HG03280 (cell line): ENCODE measurements at regions not wholly inside any gene's neighbourhood (a gene's known extent, or its start where the extent isn't known, plus 50 kb on each side); places are given as distances from the start of the nearest gene placed in this dataset.

Experiments used
- ATAC-seq: cut with Tn5 transposase; IDR thresholded peaks from one replicate; pipeline ENCODE4 v1.9.1; 2021; ENCODE audit warnings: mild to moderate bottlenecking, moderate library complexity; ENCODE audit not compliant: unreplicated experiment

DNA sequence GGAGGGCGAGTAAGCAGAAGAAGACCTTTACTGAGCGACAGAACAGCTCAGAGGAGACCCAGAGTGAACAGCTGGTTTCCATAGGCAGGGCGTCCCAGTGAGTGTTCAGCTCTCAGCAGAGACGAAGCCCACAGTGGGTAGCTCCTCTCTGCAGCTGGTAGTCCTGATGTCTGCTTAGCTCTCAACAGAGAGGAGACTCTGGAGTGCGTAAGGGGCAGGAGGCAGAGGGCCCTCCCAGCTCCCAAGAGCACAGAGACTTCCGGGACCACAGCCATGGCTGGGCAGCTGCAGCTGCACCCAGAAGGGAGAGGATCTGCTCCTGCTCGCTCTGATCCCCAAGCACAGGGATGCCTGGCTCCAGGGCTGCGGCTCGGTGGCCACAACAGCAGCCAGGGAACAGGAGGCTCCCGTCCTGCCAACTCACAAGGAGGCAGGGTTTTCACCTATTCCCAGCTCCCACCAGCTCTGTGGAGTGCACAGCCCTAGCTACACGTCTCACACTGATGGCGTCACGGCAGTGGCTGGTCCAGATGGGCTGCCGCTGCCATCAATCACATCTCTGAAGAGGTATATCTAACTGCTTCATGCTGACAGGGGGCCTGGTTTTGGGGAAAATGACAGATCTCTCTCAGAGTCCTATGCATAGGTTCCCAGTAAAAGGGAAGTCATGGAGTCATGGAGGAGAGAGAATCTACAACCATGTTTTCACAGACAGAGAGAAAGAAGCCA, 2660.1 kb upstream of the PCDH20 start:
- ATAC-seq = no peak

- ATAC-seq = no peak
Measured at GRCh38 chr13:64074971-64075474, 2659.4 kb upstream of the PCDH20 start.

GRCh38 chr13:64073203-64073602, 2657.6 kb upstream of the PCDH20 start:
- ATAC-seq = no peak

- no peak for ATAC-seq
Measured at GRCh38 chr13:64071352-64071751, 2655.7 kb upstream of the PCDH20 start.

DNA sequence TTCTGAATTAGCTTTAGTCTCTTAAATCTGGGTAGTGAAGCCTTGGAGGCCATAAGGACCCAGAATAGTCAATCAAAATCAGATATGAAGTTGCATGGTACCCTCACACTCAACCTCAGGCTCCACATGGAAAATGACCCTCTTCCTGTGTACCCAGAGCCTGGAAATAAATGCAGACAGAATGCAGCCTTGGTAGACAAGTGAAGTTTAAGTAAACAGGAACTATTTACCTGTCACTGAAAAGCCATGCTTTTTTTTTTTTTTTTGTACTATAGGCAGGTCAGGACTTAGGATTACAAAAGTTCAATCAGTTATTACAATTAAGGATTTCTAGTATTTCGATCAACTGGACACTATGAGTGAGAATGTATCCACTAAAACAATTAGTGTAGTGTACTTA, 2654.2 kb upstream of the PCDH20 start:
- ATAC-seq = no peak

- no peak for ATAC-seq
Measured at GRCh38 chr13:64066711-64067110, 2651.1 kb upstream of the PCDH20 start.

DNA sequence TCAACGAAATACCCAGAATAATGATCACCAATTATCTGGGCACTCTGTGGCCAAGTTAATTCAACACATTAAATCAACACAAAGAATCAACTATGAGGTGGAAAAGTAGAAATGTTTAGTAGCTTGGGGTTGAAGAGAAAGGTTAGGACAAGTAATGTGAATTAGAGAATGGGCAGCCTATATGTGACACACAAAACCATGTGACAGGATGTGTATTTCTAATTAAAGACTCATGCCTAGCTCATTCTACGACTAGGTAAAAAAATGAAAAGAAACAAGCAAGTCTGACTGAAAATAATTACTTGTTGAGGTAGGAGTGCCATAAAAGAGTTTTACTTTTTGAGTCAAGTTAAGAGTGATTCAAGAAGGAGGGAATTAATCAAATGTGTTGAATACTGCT, 2646.0 kb upstream of the PCDH20 start:
- ATAC-seq = no peak

DNA sequence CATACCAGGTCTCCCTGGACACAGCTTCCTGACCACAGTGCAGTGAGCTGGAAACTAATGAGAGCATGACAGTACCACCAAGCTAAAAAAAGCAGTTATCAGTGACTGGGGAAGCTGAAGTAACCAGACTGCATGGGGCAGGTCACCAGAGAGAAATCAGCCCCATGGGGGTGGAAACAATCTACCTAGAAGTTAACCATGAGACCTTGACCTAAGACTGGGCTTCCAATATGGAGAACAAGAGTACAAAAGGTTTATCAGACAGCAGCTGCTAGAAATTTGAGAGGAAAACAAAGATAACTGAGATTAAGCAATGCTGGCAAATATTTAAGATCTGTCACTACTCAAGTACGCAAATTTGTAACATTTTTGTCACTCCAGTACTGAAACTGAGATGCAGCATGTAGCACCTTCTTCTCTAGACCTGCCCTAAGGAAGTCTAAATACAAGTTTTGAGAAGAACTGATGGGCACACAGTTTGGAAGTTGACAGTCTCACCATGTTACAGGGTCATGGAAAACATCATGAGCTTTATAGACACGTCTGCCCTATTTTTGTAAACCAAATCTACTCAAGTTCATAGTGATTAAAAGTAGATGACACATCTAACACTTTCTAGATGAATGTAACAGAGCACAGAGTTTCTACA, 2641.8 kb upstream of the PCDH20 start:
- ATAC-seq = no peak

DNA sequence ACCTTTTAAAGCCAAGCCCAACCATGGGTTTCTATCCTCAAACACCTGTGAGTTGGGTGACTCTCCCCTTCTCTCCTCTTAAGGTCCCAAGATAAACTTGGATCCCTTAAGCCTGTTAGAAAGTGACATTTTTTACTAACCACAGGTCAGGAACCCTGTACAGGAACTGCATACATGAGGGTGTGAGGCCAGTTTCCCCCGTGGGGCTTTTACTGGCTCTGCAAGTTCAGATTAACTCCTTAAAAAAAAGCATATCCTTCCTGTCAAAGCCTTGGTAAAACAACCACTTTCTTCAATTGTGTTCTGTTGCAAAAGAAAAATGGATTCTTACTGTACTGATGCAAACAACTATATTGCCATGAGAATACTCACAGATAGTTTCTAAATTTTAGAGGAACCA, 2638.7 kb upstream of the PCDH20 start:
- ATAC-seq = no peak

DNA sequence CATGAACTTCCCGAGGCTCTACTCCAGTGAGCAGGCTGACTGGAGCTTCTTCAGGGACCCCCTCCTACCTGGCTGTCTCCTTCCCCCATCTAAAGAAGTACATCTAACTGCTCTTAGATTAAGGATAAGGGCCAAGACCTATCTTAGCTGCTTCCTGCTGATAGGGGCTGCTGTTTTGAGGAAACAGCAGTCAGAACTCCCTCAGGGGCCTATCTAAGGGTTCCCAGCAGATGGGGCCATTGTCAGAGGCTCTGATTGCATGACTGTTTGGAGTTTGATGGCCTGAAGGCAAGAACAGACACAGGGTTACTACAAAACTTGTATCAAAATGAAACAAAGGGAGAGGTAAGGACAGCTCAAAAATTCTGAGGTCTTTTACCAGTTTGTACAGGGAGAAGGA, 2636.9 kb upstream of the PCDH20 start:
- ATAC-seq = no peak

DNA sequence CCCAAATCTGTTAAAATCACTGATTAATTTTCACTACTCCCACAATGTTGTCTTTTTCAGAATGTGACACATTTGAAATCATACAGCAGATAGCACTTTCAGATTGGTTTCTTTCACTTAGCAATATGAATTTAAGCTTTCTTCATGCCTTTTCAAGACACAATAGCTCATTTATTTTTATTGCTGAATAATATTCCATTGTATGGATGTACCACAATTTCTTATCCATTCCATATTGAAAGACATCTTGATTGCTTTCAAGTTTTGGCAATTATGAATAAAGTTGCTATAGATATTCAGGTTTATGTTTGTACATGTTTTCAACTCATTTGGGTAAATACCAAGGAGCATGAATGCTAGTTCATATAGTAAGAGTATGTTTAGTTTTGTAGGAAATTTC, 2635.6 kb upstream of the PCDH20 start:
- no peak for ATAC-seq

- no peak for ATAC-seq
Measured at GRCh38 chr13:64041296-64041695, 2625.6 kb upstream of the PCDH20 start.

GRCh38 chr13:64033921-64034320, 2618.3 kb upstream of the PCDH20 start:
- no peak for ATAC-seq

- no peak for ATAC-seq
Measured at GRCh38 chr13:64029343-64030093, 2613.9 kb upstream of the PCDH20 start.

DNA sequence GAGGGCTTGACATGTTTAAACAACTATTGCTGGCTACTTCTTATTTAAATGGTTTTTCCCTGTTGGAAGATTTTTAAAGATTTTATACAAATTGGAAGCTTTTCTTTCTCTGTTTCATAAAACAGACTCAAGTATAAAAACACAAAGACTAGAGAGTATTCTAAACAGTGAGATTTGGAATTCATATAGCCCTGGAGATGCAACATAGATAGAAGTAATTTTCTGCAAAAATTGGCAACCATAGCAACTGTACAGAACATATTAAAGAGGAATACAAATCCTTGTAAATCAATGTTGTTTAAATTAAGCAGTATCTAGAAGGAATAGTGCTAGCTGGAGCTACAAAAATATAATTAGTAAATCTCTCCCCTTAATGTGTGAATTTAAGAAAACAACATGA, 2612.9 kb upstream of the PCDH20 start:
- ATAC-seq = no peak

- no peak for ATAC-seq
Measured at GRCh38 chr13:64020126-64020525, 2604.5 kb upstream of the PCDH20 start.

- no peak for ATAC-seq
Measured at GRCh38 chr13:64007339-64007738, 2591.7 kb upstream of the PCDH20 start.

GRCh38 chr13:64000321-64000720, 2584.7 kb upstream of the PCDH20 start:
- ATAC-seq = no peak

DNA sequence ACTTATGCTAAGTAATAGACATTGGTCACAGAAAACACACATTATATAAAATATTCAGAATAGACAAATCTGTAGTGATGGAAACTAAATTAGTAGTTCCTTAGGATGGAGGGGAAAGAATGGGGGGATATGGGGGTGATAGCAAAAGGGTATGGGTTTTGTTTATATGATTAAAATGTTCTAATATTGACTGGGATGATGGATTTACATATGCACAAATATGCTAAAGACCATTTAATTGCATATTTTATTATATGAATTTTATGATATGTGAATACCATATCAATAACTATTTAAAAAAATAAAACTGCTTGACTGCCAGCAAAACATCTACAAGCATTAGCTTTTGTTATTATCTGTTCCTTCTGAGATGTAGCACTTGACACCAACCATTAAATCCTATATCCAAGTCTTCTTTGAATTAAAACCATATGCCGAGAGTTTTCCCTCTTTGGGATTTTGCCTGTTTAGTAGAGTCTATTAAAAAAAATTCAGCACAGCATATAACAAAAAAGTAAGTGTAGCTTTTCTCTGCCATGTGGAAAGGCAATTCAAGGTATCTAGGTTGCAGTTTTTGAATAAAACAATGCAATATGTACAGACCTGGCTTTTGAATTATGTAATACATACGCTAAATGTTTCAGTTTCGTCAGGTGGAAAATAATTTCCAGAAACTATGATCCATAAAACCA, 2584.1 kb upstream of the PCDH20 start:
- ATAC-seq = no peak

- ATAC-seq = no peak
Measured at GRCh38 chr13:63983366-63983765, 2567.7 kb upstream of the PCDH20 start.

DNA sequence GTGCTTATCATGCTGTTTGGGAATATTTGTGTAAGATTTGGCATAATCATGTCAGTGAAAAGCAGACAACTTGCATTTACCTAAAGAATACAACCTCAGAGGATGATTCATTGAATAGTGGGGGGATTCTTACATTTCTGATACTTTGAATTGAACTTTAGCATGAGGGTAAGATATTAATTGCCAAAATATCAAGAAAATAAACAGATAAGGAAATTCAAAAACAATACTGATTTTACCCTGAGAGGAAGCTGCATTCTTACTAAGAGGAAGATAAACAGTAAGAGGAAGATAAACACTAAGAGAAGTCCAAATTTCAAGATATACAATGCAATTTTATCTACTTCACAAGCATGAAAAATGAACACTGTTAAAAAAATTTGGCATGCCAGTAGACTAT, 2564.3 kb upstream of the PCDH20 start:
- no peak for ATAC-seq
